ENCODE measurements at regions not wholly inside any gene's neighbourhood (a gene's known extent, or its start where the extent isn't known, plus 50 kb on each side); places are given as distances from the start of the nearest gene placed in this dataset.
"Not testable (repeated sequence)": the region's sequence is repeated elsewhere in the genome, so short reads cannot be mapped to it uniquely, and the experiment has no call there.

- Mint-ChIP-seq H3K27ac (no peak overlapping the region), H3K4me1 (no peaks in the 10 kb centered on the region), H3K4me3 (no peak overlapping the region), H3K36me3 (no peaks in the 10 kb centered on the region), H3K27me3 (peaks cover under 1 to 17% of the 10 kb centered on the region in 2 donors), H3K9me3 (peaks cover 0 to 12% (median 3%) of the 10 kb centered on the region in 5 donors)
- no peaks in the 10 kb centered on the region for H3K27me3 ChIP-seq (ENCODE audit: insufficient read depth, low read length, poor library complexity, severe bottlenecking)
- no peaks in the 10 kb centered on the region for H3K4me1 ChIP-seq (ENCODE audit: insufficient read depth, low read length)
- no peak for DNase-seq
- H3K36me3 ChIP-seq (ENCODE audit: insufficient read depth, low read length) = no peaks in the 10 kb centered on the region
- ChIA-PET CTCF (no interaction called here), POLR2A (no interaction called here)
- no peaks in the 10 kb centered on the region for H3K9me3 ChIP-seq (ENCODE audit: low read length)
- no peak overlapping the region for H3K4me3 ChIP-seq (ENCODE audit: low read length)
- H3K27ac ChIP-seq (ENCODE audit: low read depth, low read length) = no peak overlapping the region
These were observed 1826.9 kb upstream of the DEFB115 start for GRCh38 chr20:29430531-29430930.

- H3K4me1 ChIP-seq (ENCODE audit: insufficient read depth, low read length); POLR2A ChIA-PET; H3K27ac ChIP-seq (ENCODE audit: low read depth, low read length); H3K36me3 ChIP-seq (ENCODE audit: insufficient read depth, low read length); CTCF ChIA-PET; DNase-seq; H3K27ac Mint-ChIP-seq; H3K4me3 ChIP-seq (ENCODE audit: low read length); H3K27me3 ChIP-seq (ENCODE audit: insufficient read depth, low read length, poor library complexity, severe bottlenecking); H3K9me3 Mint-ChIP-seq; H3K9me3 ChIP-seq (ENCODE audit: low read length); H3K4me3 Mint-ChIP-seq; H3K36me3 Mint-ChIP-seq; H3K27me3 Mint-ChIP-seq: not testable (repeated sequence)
- H3K4me1 Mint-ChIP-seq = peaks cover 0 to 15% (median 3%) of the 10 kb centered on the region in 3 donors
These were observed 1816.7 kb upstream of the DEFB115 start for GRCh38 chr20:29440721-29441120.

- CTCF ChIA-PET; H3K9me3 Mint-ChIP-seq; H3K36me3 Mint-ChIP-seq; POLR2A ChIA-PET; H3K27me3 ChIP-seq (ENCODE audit: insufficient read depth, low read length, poor library complexity, severe bottlenecking); H3K27ac ChIP-seq (ENCODE audit: low read depth, low read length); H3K4me3 ChIP-seq (ENCODE audit: low read length); H3K9me3 ChIP-seq (ENCODE audit: low read length); H3K36me3 ChIP-seq (ENCODE audit: insufficient read depth, low read length); H3K27me3 Mint-ChIP-seq; H3K4me1 ChIP-seq (ENCODE audit: insufficient read depth, low read length): not testable (repeated sequence)
- DNase-seq = peak in 2 of 5 donors; percentile 19 to 46
- peak overlapping the region in 2 of 7 donors; percentile 33 to 69 for H3K4me3 Mint-ChIP-seq
- peaks cover 0 to 15% (median 3%) of the 10 kb centered on the region in 3 donors for H3K4me1 Mint-ChIP-seq
- H3K27ac Mint-ChIP-seq = peak overlapping the region in 1 of 8 donors; percentile 8
These were observed 1814.2 kb upstream of the DEFB115 start for GRCh38 chr20:29443206-29443781.

- H3K27ac ChIP-seq (ENCODE audit: low read depth, low read length) = no peak overlapping the region
- no peak for DNase-seq
- no peaks in the 10 kb centered on the region for H3K9me3 ChIP-seq (ENCODE audit: low read length)
- H3K4me3 ChIP-seq (ENCODE audit: low read length) = no peak overlapping the region
- H3K27ac Mint-ChIP-seq = no peak overlapping the region
- POLR2A ChIA-PET = no interaction called here
- H3K36me3 Mint-ChIP-seq = no peaks in the 10 kb centered on the region
- peaks cover 2 to 9% of the 10 kb centered on the region in 2 donors for H3K27me3 Mint-ChIP-seq
- peak overlapping the region in 2 of 7 donors; percentile 33 to 69 for H3K4me3 Mint-ChIP-seq
- no peaks in the 10 kb centered on the region for H3K36me3 ChIP-seq (ENCODE audit: insufficient read depth, low read length)
- no peaks in the 10 kb centered on the region for H3K27me3 ChIP-seq (ENCODE audit: insufficient read depth, low read length, poor library complexity, severe bottlenecking)
- H3K9me3 Mint-ChIP-seq = peaks cover 0 to 9% (median 0%) of the 10 kb centered on the region in 5 donors
- H3K4me1 Mint-ChIP-seq = peaks cover 0 to 15% (median 3%) of the 10 kb centered on the region in 3 donors
- H3K4me1 ChIP-seq (ENCODE audit: insufficient read depth, low read length) = no peaks in the 10 kb centered on the region
- CTCF ChIA-PET = no interaction called here
These were observed 1813.6 kb upstream of the DEFB115 start for GRCh38 chr20:29443819-29444218.

GRCh38 chr20:29445050-29445907 lies 1812.2 kb upstream of the DEFB115 start:
- DNase-seq = peak in 2 of 5 donors; percentile 24 to 51
- peaks cover 0 to 15% (median 3%) of the 10 kb centered on the region in 3 donors for H3K4me1 Mint-ChIP-seq
- H3K36me3 ChIP-seq (ENCODE audit: insufficient read depth, low read length); POLR2A ChIA-PET; H3K9me3 ChIP-seq (ENCODE audit: low read length); H3K4me3 ChIP-seq (ENCODE audit: low read length); H3K27me3 ChIP-seq (ENCODE audit: insufficient read depth, low read length, poor library complexity, severe bottlenecking); CTCF ChIA-PET; H3K27me3 Mint-ChIP-seq; H3K27ac ChIP-seq (ENCODE audit: low read depth, low read length); H3K36me3 Mint-ChIP-seq; H3K4me1 ChIP-seq (ENCODE audit: insufficient read depth, low read length): not testable (repeated sequence)
- peaks cover 0 to 14% (median 0%) of the 10 kb centered on the region in 5 donors for H3K9me3 Mint-ChIP-seq
- H3K27ac Mint-ChIP-seq = peak overlapping the region in 2 of 8 donors; percentile 22 to 79
- H3K4me3 Mint-ChIP-seq = peak overlapping the region in 4 of 7 donors; percentile 44 to 88 (median 72)

- H3K27ac ChIP-seq (ENCODE audit: low read depth, low read length); H3K27me3 Mint-ChIP-seq; H3K4me1 ChIP-seq (ENCODE audit: insufficient read depth, low read length); H3K4me3 ChIP-seq (ENCODE audit: low read length); H3K36me3 ChIP-seq (ENCODE audit: insufficient read depth, low read length); POLR2A ChIA-PET; H3K9me3 ChIP-seq (ENCODE audit: low read length); H3K36me3 Mint-ChIP-seq; H3K27ac Mint-ChIP-seq; DNase-seq; CTCF ChIA-PET; H3K27me3 ChIP-seq (ENCODE audit: insufficient read depth, low read length, poor library complexity, severe bottlenecking): not testable (repeated sequence)
- Mint-ChIP-seq H3K4me3 (peak overlapping the region in 1 of 7 donors; percentile 68), H3K9me3 (peaks cover 0 to 20% (median 0%) of the 10 kb centered on the region in 5 donors), H3K4me1 (peaks cover 0 to 15% (median 3%) of the 10 kb centered on the region in 3 donors)
These were observed 1809.7 kb upstream of the DEFB115 start for GRCh38 chr20:29447517-29448484.

- ChIA-PET POLR2A (no interaction called here), CTCF (no interaction called here)
- Histone ChIP-seq H3K9me3 (ENCODE audit: low read length) (no peaks in the 10 kb centered on the region), H3K36me3 (ENCODE audit: insufficient read depth, low read length) (no peaks in the 10 kb centered on the region), H3K4me1 (ENCODE audit: insufficient read depth, low read length) (no peaks in the 10 kb centered on the region), H3K27me3 (ENCODE audit: insufficient read depth, low read length, poor library complexity, severe bottlenecking) (no peaks in the 10 kb centered on the region), H3K4me3 (ENCODE audit: low read length) (no peak overlapping the region), H3K27ac (ENCODE audit: low read depth, low read length) (no peak overlapping the region)
- H3K36me3 Mint-ChIP-seq = no peaks in the 10 kb centered on the region
- H3K4me3 Mint-ChIP-seq = peak overlapping the region in 1 of 7 donors; percentile 68
- H3K27ac Mint-ChIP-seq = peak overlapping the region in 1 of 8 donors; percentile 29
- peaks cover 0 to 20% (median 0%) of the 10 kb centered on the region in 5 donors for H3K9me3 Mint-ChIP-seq
- DNase-seq = no peak
- peaks cover 0 to 5% (median 3%) of the 10 kb centered on the region in 3 donors for H3K4me1 Mint-ChIP-seq
- H3K27me3 Mint-ChIP-seq = peaks cover 0 to 2% of the 10 kb centered on the region in 2 donors
These were observed 1808.5 kb upstream of the DEFB115 start for GRCh38 chr20:29448806-29449470.
